ENCODE measurements at regions not wholly inside any gene's neighbourhood (a gene's known extent, or its start where the extent isn't known, plus 50 kb on each side); places are given as distances from the start of the nearest gene placed in this dataset.

- in situ Hi-C loops (cut with MboI; ENCODE audit: low sequenced_read_pairs), result no loop called here
These were observed 103.9 kb upstream of the DIO3 start for GRCh38 chr14:101457301-101457935.

GRCh38 chr14:101457936-101458740 lies 103.2 kb upstream of the DIO3 start:
- in situ Hi-C loops (cut with MboI; ENCODE audit: low sequenced_read_pairs), result no loop called here

- in situ Hi-C loops (cut with MboI; ENCODE audit: low sequenced_read_pairs), result no loop called here
These were observed 102.3 kb upstream of the DIO3 start for GRCh38 chr14:101458741-101459550.

GRCh38 chr14:101459551-101459900 lies 101.8 kb upstream of the DIO3 start:
- in situ Hi-C loops (cut with MboI; ENCODE audit: low sequenced_read_pairs), result no loop called here

GRCh38 chr14:101460521-101460920 lies 100.8 kb upstream of the DIO3 start:
- in situ Hi-C loops (cut with MboI; ENCODE audit: low sequenced_read_pairs), result no loop called here

- in situ Hi-C loops (cut with MboI; ENCODE audit: low sequenced_read_pairs), result no loop called here
These were observed 100.1 kb upstream of the DIO3 start for GRCh38 chr14:101460986-101461750.

- in situ Hi-C loops (cut with MboI; ENCODE audit: low sequenced_read_pairs), result no loop called here
These were observed 99.4 kb upstream of the DIO3 start for GRCh38 chr14:101461891-101462290.

- in situ Hi-C loops (cut with MboI; ENCODE audit: low sequenced_read_pairs), result no loop called here
These were observed 98.3 kb upstream of the DIO3 start for GRCh38 chr14:101462726-101463565.

GRCh38 chr14:101463566-101464171 lies 97.6 kb upstream of the DIO3 start:
- in situ Hi-C loops (cut with MboI; ENCODE audit: low sequenced_read_pairs), result no loop called here

- in situ Hi-C loops (cut with MboI; ENCODE audit: low sequenced_read_pairs), result no loop called here
These were observed 96.8 kb upstream of the DIO3 start for GRCh38 chr14:101464310-101464983.

GRCh38 chr14:101464984-101465794 lies 96.1 kb upstream of the DIO3 start:
- in situ Hi-C loops (cut with MboI; ENCODE audit: low sequenced_read_pairs), result no loop called here

GRCh38 chr14:101465795-101466448 lies 95.4 kb upstream of the DIO3 start:
- in situ Hi-C loops (cut with MboI; ENCODE audit: low sequenced_read_pairs), result no loop called here

- in situ Hi-C loops (cut with MboI; ENCODE audit: low sequenced_read_pairs), result no loop called here
These were observed 94.7 kb upstream of the DIO3 start for GRCh38 chr14:101466456-101467180.

- in situ Hi-C loops (cut with MboI; ENCODE audit: low sequenced_read_pairs), result no loop called here
These were observed 93.9 kb upstream of the DIO3 start for GRCh38 chr14:101467181-101467926.

GRCh38 chr14:101469382-101470247 lies 91.7 kb upstream of the DIO3 start:
- in situ Hi-C loops (cut with MboI; ENCODE audit: low sequenced_read_pairs), result no loop called here

Measured in HL-60/S4 treated with phorbol 12-myristate 13-acetate at 8.2 ng/mL for 4 days and 3 days (cell line).